ENCODE measurements at regions not wholly inside any gene's neighbourhood (a gene's known extent, or its start where the extent isn't known, plus 50 kb on each side); places are given as distances from the start of the nearest gene placed in this dataset.

- CTCF ChIA-PET, result no interaction called here
- H3K4me3 ChIP-seq (ENCODE audit: low read depth, low read length), result no peak overlapping the region
- intact Hi-C loops (cut with micrococcal nuclease; ENCODE audit: unreplicated experiment), result no loop called here
Observed at GRCh38 chr1:105636052-105636451, 1420.4 kb upstream of the PRMT6 start.

DNA sequence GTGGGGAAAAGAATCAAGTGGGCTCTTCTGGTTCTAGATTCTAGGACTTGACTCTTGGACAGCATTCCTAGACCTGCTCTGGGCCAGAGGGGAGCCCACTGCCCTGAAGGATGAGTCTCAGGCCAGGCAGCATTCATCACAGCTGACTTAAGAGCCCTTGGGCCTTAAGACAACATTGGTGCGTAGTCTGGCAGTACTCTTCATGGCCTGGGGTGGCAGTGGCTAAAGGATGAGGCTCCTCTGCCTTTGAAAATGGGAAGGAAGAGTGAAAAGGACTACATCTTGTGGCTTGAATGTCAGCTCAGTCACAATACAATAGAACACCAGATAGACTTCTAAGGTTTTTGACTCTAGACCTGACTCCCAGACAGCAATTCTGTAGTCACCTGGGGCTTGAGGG lies 1415.1 kb upstream of the PRMT6 start:
- H3K9me3 Mint-ChIP-seq (ENCODE audit: unreplicated experiment), result no peaks in the 10 kb centered on the region
- no peaks in the 10 kb centered on the region for H3K9me3 ChIP-seq
- H3K27ac Mint-ChIP-seq (ENCODE audit: unreplicated experiment), result no peak overlapping the region
- no peak for DNase-seq
- ChIA-PET POLR2A (no interaction called here), CTCF (no interaction called here)
- no peaks in the 10 kb centered on the region for H3K4me1 ChIP-seq
- intact Hi-C loops (cut with micrococcal nuclease; ENCODE audit: unreplicated experiment), result no loop called here
- no peaks in the 10 kb centered on the region for H3K4me1 Mint-ChIP-seq (ENCODE audit: low read depth, unreplicated experiment)
- no TSS peak for BruUV-seq (replicated peaks)
- no peak overlapping the region for H3K4me3 Mint-ChIP-seq (ENCODE audit: unreplicated experiment)
- no peaks in the 10 kb centered on the region for H3K27me3 Mint-ChIP-seq (ENCODE audit: insufficient read depth, unreplicated experiment)
- no peak overlapping the region for H3K4me3 ChIP-seq (ENCODE audit: low read depth, low read length)
- H3K36me3 Mint-ChIP-seq (ENCODE audit: insufficient read depth, unreplicated experiment), result no peaks in the 10 kb centered on the region
- TF ChIP-seq, protein P1, sequence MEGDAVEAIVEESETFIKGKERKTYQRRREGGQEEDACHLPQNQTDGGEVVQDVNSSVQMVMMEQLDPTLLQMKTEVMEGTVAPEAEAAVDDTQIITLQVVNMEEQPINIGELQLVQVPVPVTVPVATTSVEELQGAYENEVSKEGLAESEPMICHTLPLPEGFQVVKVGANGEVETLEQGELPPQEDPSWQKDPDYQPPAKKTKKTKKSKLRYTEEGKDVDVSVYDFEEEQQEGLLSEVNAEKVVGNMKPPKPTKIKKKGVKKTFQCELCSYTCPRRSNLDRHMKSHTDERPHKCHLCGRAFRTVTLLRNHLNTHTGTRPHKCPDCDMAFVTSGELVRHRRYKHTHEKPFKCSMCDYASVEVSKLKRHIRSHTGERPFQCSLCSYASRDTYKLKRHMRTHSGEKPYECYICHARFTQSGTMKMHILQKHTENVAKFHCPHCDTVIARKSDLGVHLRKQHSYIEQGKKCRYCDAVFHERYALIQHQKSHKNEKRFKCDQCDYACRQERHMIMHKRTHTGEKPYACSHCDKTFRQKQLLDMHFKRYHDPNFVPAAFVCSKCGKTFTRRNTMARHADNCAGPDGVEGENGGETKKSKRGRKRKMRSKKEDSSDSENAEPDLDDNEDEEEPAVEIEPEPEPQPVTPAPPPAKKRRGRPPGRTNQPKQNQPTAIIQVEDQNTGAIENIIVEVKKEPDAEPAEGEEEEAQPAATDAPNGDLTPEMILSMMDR (IDR thresholded peaks at IDR 0.05; ENCODE audit: insufficient read depth in 1 of 2, low read depth in 1 of 2, low read length in 1 of 2, severe bottlenecking in 1 of 2, unreplicated experiment in 1 of 2), result no peak
- no peaks in the 10 kb centered on the region for H3K27me3 ChIP-seq (replicated peaks; ENCODE audit: control insufficient read depth, insufficient read depth, low read length)
- no peaks in the 10 kb centered on the region for H3K36me3 ChIP-seq (ENCODE audit: control insufficient read depth, insufficient read depth, low read length)

More at GRCh38 chr1:105636052-105636451, 1420.4 kb upstream of the PRMT6 start:
- no peaks in the 10 kb centered on the region for H3K36me3 ChIP-seq (ENCODE audit: control insufficient read depth, insufficient read depth, low read length)
- peaks cover 4% of the 10 kb centered on the region for H3K4me1 Mint-ChIP-seq (ENCODE audit: low read depth, unreplicated experiment)
- peaks cover 13% of the 10 kb centered on the region for H3K4me1 ChIP-seq
- TF ChIP-seq, protein P1 (IDR thresholded peaks at IDR 0.05; ENCODE audit: insufficient read depth in 1 of 2, low read depth in 1 of 2, low read length in 1 of 2, severe bottlenecking in 1 of 2, unreplicated experiment in 1 of 2), result no peak
- POLR2A ChIA-PET, result no interaction called here
- no peak for DNase-seq
- H3K36me3 Mint-ChIP-seq (ENCODE audit: insufficient read depth, unreplicated experiment), result no peaks in the 10 kb centered on the region
- no peak overlapping the region for H3K27ac Mint-ChIP-seq (ENCODE audit: unreplicated experiment)
- no peaks in the 10 kb centered on the region for H3K27me3 Mint-ChIP-seq (ENCODE audit: insufficient read depth, unreplicated experiment)
- H3K9me3 ChIP-seq, result no peaks in the 10 kb centered on the region
- H3K9me3 Mint-ChIP-seq (ENCODE audit: unreplicated experiment), result no peaks in the 10 kb centered on the region
- no peak overlapping the region for H3K4me3 Mint-ChIP-seq (ENCODE audit: unreplicated experiment)
- BruUV-seq (replicated peaks), result no TSS peak
- no peaks in the 10 kb centered on the region for H3K27me3 ChIP-seq (replicated peaks; ENCODE audit: control insufficient read depth, insufficient read depth, low read length)

- no peaks in the 10 kb centered on the region for H3K4me1 ChIP-seq
- H3K4me1 Mint-ChIP-seq (ENCODE audit: low read depth, unreplicated experiment), result no peaks in the 10 kb centered on the region
- no peak overlapping the region for H3K4me3 ChIP-seq (ENCODE audit: low read depth, low read length)
- ChIA-PET POLR2A (no interaction called here), CTCF (no interaction called here)
- no TSS peak for BruUV-seq (replicated peaks)
- H3K27me3 Mint-ChIP-seq (ENCODE audit: insufficient read depth, unreplicated experiment), result no peaks in the 10 kb centered on the region
- H3K9me3 Mint-ChIP-seq (ENCODE audit: unreplicated experiment), result no peaks in the 10 kb centered on the region
- H3K36me3 Mint-ChIP-seq (ENCODE audit: insufficient read depth, unreplicated experiment), result no peaks in the 10 kb centered on the region
- intact Hi-C loops (cut with micrococcal nuclease; ENCODE audit: unreplicated experiment), result no loop called here
- H3K27ac Mint-ChIP-seq (ENCODE audit: unreplicated experiment), result no peak overlapping the region
- no peaks in the 10 kb centered on the region for H3K36me3 ChIP-seq (ENCODE audit: control insufficient read depth, insufficient read depth, low read length)
- H3K4me3 Mint-ChIP-seq (ENCODE audit: unreplicated experiment), result no peak overlapping the region
- no peaks in the 10 kb centered on the region for H3K9me3 ChIP-seq
- TF ChIP-seq, protein P1 (IDR thresholded peaks at IDR 0.05; ENCODE audit: insufficient read depth in 1 of 2, low read depth in 1 of 2, low read length in 1 of 2, severe bottlenecking in 1 of 2, unreplicated experiment in 1 of 2), result no peak
- no peaks in the 10 kb centered on the region for H3K27me3 ChIP-seq (replicated peaks; ENCODE audit: control insufficient read depth, insufficient read depth, low read length)
- no peak for DNase-seq
Observed at GRCh38 chr1:105652109-105652508, 1404.4 kb upstream of the PRMT6 start.
